ENCODE measurements at regions not wholly inside any gene's neighbourhood (a gene's known extent, or its start where the extent isn't known, plus 50 kb on each side); places are given as distances from the start of the nearest gene placed in this dataset.

DNA sequence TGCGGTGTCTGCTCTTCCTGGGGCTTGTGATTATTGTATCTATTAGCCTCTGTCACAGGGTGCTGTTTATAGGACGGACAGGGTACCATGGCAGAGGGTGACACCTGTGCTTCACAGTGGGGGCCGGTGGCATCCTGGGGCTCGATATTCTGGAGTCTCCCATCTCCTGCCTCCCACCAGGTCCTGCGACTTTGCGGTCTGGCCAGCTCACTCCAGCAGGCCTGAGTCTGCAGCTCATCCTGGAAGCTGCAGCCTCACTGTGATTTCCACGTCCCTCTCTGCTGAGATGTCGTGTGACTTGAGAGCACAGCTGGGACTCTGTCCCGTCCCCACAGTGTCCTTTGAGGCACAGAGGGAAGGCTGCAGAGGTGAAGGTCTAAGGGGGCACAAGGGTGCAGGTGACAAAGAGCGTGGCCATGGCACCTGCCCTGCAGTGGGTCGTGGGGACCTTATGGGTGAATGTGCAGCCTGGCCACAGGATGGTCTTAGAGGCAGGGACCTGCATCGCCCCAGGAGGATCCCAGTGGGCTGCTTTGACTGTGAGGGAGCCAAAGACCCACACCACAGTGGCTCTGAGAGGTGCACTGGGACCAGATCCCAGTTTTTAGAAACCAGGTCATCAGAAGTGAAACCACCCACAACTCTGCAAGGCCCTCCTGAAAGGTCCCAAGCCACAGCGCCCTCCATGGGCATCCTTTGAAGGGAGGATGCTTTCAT is 172.8 kb downstream of the KLF13 start:
- POLR2A ChIA-PET = interaction anchor here (0.6 kb wide), 1 partner anchor 300 kb away, joined by 4 read pairs; no protein-coding TSS in a partner anchor

More for the DNA sequence above, 172.8 kb downstream of the KLF13 start:
- no peak for TF ChIP-seq ZNF384 (IDR thresholded peaks at IDR 0.05; ENCODE audit: borderline replicate concordance, low read depth, low read length)
- TF ChIP-seq MXI1 (IDR thresholded peaks at IDR 0.05; ENCODE audit: low read depth, low read length) = no peak
- no peak for TF ChIP-seq EGR1 (IDR thresholded peaks at IDR 0.05; ENCODE audit: borderline replicate concordance in 1 of 2, low read depth in 2 of 2, low read length in 2 of 2)
- TF ChIP-seq SRF (IDR thresholded peaks at IDR 0.05; ENCODE audit: low read depth in 2 of 2, low read length in 2 of 2) = no peak
- TF ChIP-seq, protein P1, sequence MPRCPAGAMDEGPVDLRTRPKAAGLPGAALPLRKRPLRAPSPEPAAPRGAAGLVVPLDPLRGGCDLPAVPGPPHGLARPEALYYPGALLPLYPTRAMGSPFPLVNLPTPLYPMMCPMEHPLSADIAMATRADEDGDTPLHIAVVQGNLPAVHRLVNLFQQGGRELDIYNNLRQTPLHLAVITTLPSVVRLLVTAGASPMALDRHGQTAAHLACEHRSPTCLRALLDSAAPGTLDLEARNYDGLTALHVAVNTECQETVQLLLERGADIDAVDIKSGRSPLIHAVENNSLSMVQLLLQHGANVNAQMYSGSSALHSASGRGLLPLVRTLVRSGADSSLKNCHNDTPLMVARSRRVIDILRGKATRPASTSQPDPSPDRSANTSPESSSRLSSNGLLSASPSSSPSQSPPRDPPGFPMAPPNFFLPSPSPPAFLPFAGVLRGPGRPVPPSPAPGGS (IDR thresholded peaks at IDR 0.05; ENCODE audit: borderline replicate concordance, insufficient read depth, low read depth, low read length, poor library complexity, severe bottlenecking) = no peak
- TF ChIP-seq ZSCAN29 (IDR thresholded peaks at IDR 0.05) = no peak
- Histone ChIP-seq H3K9me3 (replicated peaks; ENCODE audit: control insufficient read depth, insufficient read depth, low read length) (no peaks in the 10 kb centered on the region), H3K27ac (ENCODE audit: control insufficient read depth, insufficient read depth) (no peak overlapping the region), H3K4me3 (no peak overlapping the region), H3K9ac (ENCODE audit: control insufficient read depth, insufficient read depth, low read length) (no peak overlapping the region), H3K4me2 (ENCODE audit: control insufficient read depth, insufficient read depth) (no peak overlapping the region), H4K20me1 (ENCODE audit: control insufficient read depth, insufficient read depth) (no peaks in the 10 kb centered on the region), H3K4me1 (ENCODE audit: control insufficient read depth, insufficient read depth, low read length) (peaks cover 4% of the 10 kb centered on the region), H3K27me3 (replicated peaks in 1 of 2; ENCODE audit: control insufficient read depth in 2 of 2, insufficient read depth in 2 of 2, low read length in 1 of 2) (no peaks in the 10 kb centered on the region; a peak in 1 of 4 replicates), H3K79me2 (ENCODE audit: control insufficient read depth, insufficient read depth, low read length) (no peaks in the 10 kb centered on the region), H2AFZ (ENCODE audit: control insufficient read depth, low read depth, low read length) (no peak overlapping the region), H3K36me3 (ENCODE audit: control insufficient read depth in 2 of 2, insufficient read depth in 2 of 2, low read length in 1 of 2) (no peaks in the 10 kb centered on the region)
- no peak for DNase-seq (ENCODE audit: low read depth, low spot score)
- CTCF ChIA-PET = interaction anchor here (1.2 to 2.0 kb wide), 4 partner anchors 9 to 40 kb away, joined by 3 to 11 read pairs (median 8); no protein-coding TSS in a partner anchor
- SMC1A ChIA-PET (ENCODE audit: uncharacterized antibody, unreplicated experiment) = interaction anchor here (1.2 kb wide), 1 partner anchor 9 kb away, joined by 4 read pairs; no protein-coding TSS in a partner anchor
- WGBS (ENCODE audit: insufficient coverage, insufficient replicate concordance, low lambda C conversion rate, missing lambda C conversion rate) = 44% methylated on average over 13 of the region's 13 CpGs
- no peak for ATAC-seq
- RAD21 ChIA-PET (ENCODE audit: unreplicated experiment) = interaction anchor here (1.3 to 1.7 kb wide), 3 partner anchors 11 to 56 kb away, joined by 4 read pairs; no protein-coding TSS in a partner anchor
- FAIRE-seq = no peak
- in situ Hi-C loops (cut with MboI) = no loop called here
- intact Hi-C loops (cut with micrococcal nuclease; ENCODE audit: unreplicated experiment) = loop anchor here (5.0 to 10.0 kb wide), 2 partner anchors 45 to 478 kb away; no protein-coding TSS in a partner anchor
- BruUV-seq (replicated peaks) = no TSS peak

Measured in GM12878 (cell line).